Right forelimb (tissue), 1 donor: ENCODE measurements at regions not wholly inside any gene's neighbourhood (a gene's known extent, or its start where the extent isn't known, plus 50 kb on each side); places are given as distances from the start of the nearest gene placed in this dataset.

ENCODE experiments used
- DNase-seq: peaks from one replicate; pipeline ENCODE4 v3.0.0-alpha.2; 2018

DNA sequence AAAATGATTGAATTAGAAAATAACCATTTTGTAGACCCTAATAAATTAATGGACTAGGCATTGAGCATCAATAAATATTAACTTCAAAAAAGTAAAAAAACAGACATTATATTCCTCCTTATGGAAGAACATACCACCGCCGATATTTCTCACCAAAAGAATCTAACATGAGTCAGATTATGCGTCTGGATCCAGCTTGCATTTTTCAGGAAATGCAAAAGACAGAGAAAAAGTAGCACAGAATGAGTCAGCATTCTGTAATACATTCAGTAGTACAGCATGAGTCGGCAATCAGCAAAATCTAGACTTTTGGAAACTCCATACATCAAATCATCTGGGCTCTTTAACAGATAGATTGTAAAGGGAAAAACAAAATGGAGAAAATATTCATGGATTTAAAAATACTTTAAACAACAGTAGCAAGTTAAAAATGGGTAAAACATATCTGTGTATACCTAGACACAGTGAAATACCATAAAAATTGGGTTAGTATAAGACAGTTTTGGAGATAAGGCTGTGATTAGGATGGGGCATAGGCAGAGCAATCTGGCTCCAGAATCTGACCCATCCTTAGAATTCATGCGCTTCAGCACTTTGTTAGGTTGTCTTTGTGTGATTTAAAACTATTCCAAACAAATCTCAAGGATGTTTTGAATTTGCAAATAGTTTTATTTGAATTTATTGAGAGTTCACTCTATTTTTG is 633.0 kb upstream of the FAM241A start:
- DNase-seq: no peak

DNA sequence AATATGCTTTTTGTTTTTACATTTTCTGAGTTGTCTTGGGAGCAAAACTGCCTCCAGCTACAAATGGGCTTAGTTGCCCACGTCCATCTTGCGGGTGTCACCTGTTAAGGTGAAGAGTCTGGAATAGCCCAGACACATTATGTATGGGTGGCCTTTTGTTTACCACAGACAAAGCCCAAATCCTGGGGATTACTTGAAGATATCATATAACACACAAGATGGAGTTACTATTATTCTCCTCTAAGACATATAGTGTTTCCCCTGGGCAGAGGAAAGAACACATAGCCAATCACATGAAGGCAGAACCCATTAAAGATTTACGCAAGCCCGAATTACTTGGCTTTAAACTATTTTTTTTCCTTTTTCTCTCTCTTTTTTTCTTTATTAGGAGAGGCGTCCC is 625.6 kb upstream of the FAM241A start:
- DNase-seq: no peak

DNA sequence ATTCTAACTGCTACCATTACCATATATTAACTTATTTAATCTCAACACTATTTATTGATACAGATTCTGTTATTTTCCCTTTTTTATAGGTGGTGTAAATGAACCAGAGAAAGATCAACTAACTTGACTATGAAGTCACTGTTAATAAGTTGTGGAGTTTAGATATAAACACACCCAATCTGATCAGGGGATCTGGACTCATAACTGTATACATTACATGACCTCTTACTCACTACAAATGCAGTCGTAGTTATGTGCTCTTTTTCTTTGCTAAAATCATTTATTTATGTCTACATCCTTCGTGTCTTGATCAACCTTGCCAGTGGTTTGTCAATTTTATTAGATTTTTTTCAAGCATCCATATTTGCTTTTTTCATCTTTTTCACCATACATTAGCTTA is 614.8 kb upstream of the FAM241A start:
- no peak for DNase-seq

DNA sequence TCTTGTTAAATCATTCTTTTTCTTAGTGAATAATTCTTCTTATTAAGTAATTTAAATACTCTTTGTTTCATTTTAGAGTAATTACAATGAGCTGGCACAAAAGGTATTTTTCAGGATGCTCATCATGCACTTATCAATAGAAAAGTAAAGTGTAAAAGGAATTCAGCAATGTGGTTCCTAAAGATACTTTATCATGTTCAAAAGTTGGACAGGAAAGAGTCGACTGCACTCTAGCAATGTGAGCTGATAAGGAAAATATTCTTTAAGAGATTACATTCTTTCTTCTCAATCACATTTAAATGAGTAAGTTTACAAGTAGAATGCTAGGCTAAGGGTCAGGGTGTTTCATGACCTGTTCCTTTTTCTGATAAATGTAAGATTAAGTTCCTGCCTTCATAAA is 609.5 kb upstream of the FAM241A start:
- no peak for DNase-seq

DNA sequence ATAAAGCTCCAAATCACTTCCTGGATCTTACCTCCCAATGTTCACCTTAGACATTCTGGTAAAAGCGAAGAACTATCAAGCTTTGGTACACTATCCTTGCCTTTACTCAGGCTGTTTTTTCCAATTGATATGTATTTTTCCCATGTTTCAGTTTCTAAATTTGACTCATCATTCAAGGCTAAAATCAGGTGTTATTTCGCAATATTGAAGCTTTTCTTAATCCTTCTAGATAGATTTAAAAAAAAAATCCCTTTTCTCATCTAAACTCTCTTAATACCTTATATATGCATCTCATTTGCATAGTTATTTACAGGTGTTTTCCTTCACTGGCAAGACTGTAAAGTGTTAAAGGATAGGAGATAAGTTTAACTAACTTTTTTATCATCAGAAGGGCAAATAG is 608.1 kb upstream of the FAM241A start:
- no peak for DNase-seq

DNA sequence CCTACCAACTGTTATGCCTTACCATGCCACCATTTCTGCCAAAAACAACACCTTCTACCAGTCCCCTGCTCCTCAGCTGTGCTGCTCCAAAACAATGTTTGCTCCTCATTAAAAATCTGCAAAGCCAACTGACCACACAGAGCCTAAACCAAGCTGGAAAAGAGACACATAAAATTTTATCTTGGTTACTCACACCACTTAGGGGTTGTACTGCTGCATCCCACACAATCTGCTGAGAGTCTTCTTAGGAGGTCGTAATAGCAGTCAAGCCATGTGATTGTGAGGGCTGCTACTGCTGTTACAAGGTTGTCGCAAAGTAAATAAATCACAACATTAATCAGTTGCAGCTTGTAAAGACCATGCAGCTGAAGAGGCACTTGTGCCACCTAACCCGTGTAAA is 607.4 kb upstream of the FAM241A start:
- no peak for DNase-seq

DNA sequence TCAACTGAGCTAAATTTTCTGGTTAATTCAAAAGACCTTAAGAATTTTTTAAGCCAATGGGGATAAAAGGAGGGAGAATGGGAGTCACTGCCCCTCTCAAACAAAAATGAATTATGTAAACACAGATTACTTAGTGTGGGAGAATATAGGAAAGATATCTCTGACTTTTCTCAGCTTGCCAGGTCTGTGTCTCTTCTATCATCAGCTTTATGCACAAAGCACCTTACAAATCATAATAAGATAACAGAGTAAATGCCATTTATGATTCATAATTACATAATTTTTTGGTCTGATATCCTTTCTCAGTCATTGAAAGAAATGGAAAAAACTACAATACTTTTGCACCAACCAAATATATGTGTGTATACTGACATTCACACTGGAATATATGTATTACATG is 604.6 kb upstream of the FAM241A start:
- DNase-seq: no peak

DNA sequence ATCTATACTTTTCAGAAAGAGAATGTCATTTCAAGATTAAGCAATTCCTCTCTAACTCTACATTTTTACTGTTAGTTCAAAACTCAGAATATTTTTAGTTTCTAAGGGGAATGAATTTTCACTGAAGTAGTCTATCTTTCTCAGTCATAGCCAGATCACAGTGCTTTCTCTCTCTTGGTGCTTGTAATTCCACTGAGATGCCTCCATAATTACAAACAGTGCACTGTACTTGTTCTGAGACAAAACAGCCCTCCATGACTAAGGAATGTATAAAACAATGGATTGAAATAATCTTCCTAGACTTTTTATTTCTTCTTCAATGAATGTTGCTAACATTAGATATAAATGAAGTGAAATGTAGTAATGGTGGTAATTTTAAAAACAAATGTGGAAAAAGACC is 603.2 kb upstream of the FAM241A start:
- no peak for DNase-seq

DNA sequence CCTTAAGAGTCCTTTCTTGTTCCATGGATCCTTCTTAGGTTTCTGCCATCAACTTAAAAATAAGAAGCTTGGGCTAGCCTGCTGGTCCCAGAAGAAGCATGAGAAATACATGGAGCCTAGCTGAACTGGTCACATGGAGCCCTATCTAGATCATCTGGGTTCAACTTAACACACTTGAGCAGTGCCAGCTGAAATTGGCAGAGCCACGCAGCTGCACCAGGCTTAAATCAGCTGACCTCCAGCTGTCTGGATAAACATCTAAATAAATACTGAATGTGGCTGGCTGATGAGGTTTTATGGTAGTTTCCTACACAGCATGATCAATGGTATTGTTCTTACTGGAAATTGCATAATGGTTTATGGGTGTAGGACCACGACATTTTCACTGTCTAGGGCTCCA is 598.4 kb upstream of the FAM241A start:
- DNase-seq: no peak

DNA sequence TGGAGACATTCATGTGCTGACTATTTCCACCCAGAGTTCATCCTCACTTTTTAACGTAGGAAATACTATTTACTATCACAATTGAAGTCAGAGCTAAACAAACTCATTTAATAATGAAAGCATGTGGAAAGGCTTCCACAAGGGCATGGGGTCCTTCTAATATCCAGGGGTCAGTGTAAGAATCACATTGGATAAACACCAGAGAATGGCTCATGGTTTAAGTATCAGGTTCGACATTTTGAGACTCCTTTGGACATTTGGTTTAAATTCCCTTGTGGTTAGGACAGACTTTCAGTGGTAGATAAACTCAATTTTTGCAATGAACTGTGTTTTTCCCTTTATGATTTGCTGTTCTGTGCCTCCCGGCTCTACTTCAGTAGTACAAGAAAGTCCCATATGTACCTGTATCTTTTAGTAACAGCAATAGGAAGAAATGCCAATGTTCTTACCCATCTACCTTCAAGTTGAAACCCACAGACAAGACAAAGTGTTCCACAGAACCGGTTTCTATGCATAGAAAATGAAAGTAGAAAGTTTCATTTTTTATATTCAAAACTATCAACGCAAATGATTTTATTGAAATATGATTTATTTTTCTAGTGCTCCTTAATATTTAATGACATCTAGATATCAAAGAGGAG is 589.0 kb upstream of the FAM241A start:
- no peak for DNase-seq

DNA sequence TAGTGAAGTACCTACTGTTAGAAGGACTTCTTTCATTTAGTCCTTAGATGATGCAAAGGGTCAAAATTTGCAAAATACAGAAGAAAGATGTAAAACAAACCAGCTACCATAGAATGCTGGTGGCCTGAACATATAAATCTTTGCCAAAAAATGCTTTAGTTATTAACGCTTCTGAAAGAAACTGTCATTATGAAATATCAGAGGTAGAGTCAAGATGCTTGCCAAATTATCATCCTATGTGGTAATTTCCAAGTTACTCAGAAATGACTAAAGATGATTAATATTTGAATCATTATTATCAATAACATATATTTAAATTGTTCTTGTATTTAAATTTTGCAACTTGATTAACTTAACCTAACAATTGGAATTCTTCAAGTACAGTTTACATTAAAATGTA is 588.4 kb upstream of the FAM241A start:
- no peak for DNase-seq

DNA sequence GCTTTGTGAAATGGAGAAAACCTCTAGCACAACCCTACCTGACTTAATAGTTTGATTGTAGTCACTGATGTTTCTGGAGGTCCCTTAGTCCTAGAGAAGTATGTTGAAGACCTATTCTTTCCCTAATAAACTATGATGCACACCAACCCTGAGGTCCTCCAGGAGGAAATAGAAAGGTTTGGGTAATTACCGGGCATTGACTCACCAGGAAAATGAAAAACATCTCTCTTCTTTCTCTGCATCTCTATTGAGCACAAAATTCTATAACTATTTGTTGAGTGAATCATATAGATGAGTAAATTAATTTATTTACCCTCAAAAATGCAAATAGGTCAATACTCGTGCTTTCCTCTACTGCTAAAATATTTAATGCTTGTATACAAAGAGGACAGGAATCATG is 582.4 kb upstream of the FAM241A start:
- no peak for DNase-seq

DNA sequence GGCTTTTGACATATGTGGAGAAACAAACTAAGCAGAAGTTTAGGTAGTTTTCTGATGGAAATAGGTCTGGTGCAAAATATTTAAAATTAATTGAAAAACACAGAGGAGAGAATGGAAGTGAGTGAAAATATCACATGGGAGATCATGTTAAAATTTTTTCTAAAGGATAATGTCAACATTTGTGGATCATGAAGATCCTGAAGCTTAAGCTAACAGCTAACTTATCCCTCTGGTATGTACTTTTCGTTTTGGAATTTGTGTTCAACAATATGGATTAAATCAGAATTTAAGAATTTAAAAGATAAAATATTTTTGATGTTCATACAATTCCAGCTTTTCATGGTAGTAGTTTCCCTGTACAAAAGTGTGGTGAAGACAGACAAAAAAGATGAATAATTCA is 572.8 kb upstream of the FAM241A start:
- DNase-seq: no peak

DNA sequence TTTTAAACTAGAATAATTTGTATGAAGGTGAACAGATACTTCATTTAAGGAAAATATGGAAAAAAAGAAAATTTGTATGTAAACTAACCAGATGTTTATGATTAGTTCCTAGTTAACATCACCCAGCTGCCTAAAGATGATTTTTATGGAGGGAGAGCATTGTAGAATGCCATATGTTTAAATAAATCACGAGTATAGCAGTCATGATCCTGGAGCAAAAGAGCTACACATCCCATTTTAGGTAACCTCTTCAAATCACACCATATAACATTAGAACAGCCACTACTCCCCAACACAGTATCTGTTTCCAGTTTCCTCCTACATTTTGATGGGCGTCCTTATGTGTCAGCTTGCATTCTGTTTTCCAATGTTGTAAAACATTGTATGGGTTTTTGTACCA is 571.9 kb upstream of the FAM241A start:
- DNase-seq: no peak

DNA sequence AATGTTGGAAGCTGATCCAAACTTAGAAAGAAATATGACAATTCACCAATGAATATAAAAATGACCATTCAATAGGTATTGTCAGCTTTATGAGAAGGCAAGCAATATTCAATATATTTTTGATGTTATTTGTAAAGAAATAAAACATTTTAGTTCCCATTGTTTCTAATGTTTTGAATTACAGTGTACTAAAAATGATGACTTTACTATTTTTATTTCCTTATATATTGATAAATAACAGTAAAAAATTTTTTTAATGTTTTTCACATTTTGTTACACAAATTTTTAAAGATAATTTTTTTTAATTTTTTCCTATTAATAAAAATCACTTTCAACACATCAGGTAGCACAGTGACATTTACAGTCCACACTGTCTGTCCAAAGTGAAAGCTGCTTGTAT is 565.5 kb upstream of the FAM241A start:
- no peak for DNase-seq

DNA sequence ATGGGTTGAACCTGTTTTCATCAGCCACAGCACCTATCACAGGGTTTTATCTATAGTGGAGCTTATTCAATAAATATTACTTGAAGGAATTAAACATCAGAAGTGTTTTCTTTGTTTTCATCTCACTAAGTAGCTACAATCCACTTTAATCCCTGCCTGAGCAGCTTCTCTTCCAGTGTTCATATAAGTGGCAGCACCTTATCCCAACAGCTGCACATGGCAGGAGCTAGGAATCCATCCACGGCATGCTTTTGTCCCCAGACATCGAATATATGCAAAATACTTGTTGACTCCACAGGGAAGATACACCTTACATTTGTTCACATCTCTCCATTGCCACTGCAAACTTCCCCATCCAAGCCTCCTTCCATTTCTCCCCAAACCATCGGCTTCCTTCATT is 549.8 kb upstream of the FAM241A start:
- no peak for DNase-seq

DNA sequence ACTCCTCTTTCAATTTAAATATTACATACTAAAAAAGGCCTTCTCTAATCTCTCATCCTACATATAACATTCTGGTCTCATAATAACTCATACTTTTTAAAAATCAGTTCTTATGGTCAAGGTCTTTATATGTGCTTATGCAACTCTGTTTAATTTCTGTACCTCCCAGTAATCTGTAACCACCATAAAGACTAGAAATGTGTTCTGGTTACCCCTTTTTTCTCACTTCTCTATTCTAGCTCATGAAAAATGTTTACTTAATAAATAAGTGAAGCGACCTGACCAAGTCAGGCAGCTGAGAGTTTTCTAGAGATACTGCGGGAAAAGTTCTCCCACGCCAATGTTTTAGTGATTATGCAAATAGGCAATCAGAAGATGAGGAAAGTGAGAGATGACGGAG is 548.8 kb upstream of the FAM241A start:
- DNase-seq: no peak

DNA sequence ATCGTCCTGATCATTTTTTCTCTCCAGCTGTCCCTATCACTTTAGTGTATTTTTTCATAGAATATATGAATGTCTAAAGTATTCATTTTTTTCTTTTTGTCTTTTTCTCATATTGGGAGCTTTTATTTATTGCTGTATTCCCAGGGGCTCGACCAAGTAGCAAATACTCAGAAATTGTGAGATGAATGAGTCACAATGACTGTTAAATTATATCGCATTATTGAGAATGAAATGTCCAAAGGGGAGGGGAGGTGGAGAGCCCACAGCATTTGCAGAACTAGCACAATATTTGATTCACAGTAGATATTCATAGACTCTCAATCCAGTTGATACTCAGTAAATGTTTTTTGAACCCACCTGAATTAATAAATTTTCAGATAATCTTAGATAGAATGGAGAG is 543.6 kb upstream of the FAM241A start:
- DNase-seq: no peak

DNA sequence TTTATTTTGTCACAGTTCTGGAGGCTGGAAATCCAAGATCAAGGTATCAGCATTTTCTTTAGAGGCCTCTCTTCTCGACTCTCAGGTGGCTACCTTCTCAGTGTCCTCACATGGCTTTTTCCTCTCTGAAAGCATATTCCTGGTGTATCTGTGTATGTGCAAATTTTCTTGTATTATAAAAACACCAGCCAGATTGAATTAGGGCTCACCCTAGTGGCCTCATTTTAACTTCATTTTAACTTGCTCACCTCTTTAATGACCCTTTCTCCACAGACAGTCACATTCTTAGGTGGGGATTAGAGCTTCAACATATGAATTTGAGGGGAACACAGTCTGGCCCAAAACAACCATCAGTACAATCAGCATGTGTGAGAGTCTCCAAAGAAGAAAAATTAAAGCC is 542.4 kb upstream of the FAM241A start:
- DNase-seq: no peak

DNA sequence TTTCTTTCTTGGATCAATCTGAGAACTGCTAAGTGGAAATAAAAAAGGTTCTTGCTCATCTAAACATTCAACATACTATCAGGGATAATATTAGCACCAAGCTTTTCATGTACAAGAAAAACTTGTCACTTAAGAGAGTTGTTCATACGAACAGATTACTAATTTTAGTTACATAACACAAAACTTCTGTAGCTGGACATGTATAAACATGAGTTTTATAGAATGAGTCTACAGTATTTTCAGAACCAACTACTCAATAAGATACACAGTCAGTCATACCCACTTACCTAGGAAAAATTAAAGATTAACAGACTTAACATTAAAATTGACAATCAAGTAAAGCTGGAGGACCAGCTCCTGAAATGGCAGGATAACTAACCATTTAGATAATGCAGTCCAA is 540.1 kb upstream of the FAM241A start:
- no peak for DNase-seq

DNA sequence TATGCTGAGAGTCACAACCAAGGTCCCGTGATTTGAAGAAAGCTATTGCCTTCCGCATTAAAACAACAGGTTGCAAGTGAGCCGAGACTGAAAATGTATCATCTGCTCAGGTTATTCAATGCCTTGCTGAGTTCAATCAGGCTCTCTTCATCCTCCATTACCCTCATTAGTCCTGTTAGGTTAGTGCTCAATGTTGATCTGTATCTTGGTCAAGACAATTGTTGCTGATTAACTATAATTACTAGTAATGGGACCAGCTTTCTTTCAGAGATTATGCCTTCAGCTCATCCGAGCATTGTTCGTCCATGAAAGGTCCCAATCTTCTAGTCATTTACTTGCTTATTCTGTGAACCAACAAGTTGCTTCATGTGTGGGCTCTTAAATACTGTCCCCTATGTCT is 534.6 kb upstream of the FAM241A start:
- DNase-seq: no peak

DNA sequence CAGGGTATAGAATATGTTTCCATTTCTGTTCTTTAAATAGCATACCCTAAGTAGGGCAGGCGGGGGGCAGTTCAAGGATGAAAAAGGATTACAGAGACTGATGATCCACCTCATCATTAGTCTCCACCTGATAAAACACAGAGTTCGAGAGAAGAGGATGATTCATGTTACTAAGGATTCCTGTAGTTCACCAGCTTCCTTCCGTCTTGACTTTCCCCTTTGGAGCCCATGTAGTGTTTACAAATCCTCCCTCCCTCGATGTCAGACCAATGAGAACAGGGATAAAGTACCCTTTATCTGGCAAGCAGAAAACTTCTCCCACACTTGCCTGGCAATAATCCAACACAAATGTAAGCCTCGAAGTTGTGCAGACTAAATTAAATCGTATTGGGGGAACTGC is 526.3 kb upstream of the FAM241A start:
- no peak for DNase-seq

DNA sequence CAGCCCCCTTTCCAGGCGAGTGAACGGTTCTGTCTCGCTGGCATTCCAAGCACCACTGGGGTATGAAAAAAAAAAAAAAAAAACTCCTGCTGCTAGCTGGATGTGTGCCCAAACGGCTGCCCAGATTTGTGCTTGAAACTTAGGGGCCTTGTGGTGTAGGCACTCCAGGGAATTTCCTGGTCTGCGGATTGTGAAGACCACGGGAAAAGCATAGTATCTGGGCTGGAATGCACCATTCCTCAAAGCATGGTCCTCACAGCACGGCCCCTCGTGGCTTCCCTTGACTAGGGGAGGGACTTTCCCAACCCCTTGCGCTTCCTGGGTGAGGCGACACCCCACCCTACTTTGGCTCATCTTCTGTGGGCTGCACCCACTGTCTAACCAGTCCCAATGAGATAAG is 516.8 kb upstream of the FAM241A start:
- no peak for DNase-seq

DNA sequence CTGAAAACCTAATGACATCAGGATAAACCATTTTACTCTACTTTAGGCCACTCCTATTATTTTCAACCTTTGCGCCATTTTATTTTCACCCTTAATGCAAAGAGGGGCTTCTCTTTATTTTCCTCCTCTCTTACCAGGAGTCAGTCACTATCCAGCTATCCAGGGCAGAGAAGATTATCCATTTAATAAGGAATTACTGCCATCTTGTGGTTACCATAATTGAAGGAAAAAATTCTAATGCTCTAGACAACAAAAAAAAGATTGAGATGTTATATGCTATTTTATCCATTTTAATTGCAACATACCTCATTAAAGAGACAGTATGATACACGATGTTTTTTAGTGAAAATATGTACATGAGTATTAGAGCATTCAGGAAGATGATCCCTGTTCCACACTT is 514.5 kb upstream of the FAM241A start:
- DNase-seq: no peak
